HEK293T (cell line): ENCODE measurements at regions not wholly inside any gene's neighbourhood (a gene's known extent, or its start where the extent isn't known, plus 50 kb on each side); places are given as distances from the start of the nearest gene placed in this dataset.

Experiments
- ARNT ChIP-seq: fragments of 450-650 bp; IDR thresholded peaks from 2 replicates; pipeline ENCODE4 v1.6.1; 2017; ENCODE audit warnings: mild to moderate bottlenecking
- BHLHE40 ChIP-seq: fragments of 450-650 bp; IDR thresholded peaks from 2 replicates; pipeline ENCODE4 v1.6.1; 2016; ENCODE audit warnings: mild to moderate bottlenecking, moderate library complexity, borderline replicate concordance
- L3MBTL2 ChIP-seq: fragments of 450-650 bp; conservative IDR thresholded peaks from 2 replicates; pipeline ENCODE4 v1.6.1; 2016; ENCODE audit warnings: mild to moderate bottlenecking
- PKNOX1 ChIP-seq: fragments of 450-650 bp; IDR thresholded peaks from 2 replicates; pipeline ENCODE4 v1.6.1; 2016
- SP1 ChIP-seq: fragments of 450-650 bp; IDR thresholded peaks from 2 replicates; pipeline ENCODE4 v1.6.1; 2017

GRCh38 chr3:76561494-76562236 is 478.2 kb upstream of the ROBO2 start:
- TF ChIP-seq PKNOX1 = no peak
- TF ChIP-seq L3MBTL2 = no peak
- no peak for TF ChIP-seq BHLHE40
- TF ChIP-seq ARNT = no peak
- no peak for TF ChIP-seq SP1
